Stimulated activated naive B cell treated with anti-CD40 and anti-IgM and Interleukin-4, amounts not matched to agents 10 μg/mL and 1 μg/mL and 100 μg/mL, for 72 hours (primary cell): ENCODE measurements at regions not wholly inside any gene's neighbourhood (a gene's known extent, or its start where the extent isn't known, plus 50 kb on each side); places are given as distances from the start of the nearest gene placed in this dataset.

ENCODE experiments used
- ATAC-seq, 2 donors: fragments of 150-1000 bp; cut with Tn5 transposase; replicated peaks; 2 replicates each; pipeline ENCODE4 v1.10.0; 2021; ENCODE audit warnings: moderate library complexity in 1 of 2
- DNase-seq: peaks from one replicate; pipeline ENCODE4 v3.0.0; 2021
- H3K27ac Mint-ChIP-seq: one replicate; pipeline ENCODE4 v1.8.0; 2022; ENCODE audit warnings: mild to moderate bottlenecking, mixed read lengths
- H3K27me3 Mint-ChIP-seq, 2 donors: one replicate each; pipeline ENCODE4 v1.8.0; 2022; ENCODE audit warnings: mixed read lengths in 2 of 2
- H3K36me3 Mint-ChIP-seq, 2 donors: one replicate each; pipeline ENCODE4 v1.8.0; 2022; ENCODE audit warnings: mixed read lengths in 2 of 2, mild to moderate bottlenecking in 1 of 2
- H3K4me1 Mint-ChIP-seq, 2 donors: one replicate each; pipeline ENCODE4 v1.8.0; 2022; ENCODE audit warnings: mixed read lengths in 2 of 2, mild to moderate bottlenecking in 1 of 2
- H3K4me3 Mint-ChIP-seq, 2 donors: one replicate each; pipeline ENCODE4 v1.8.0; 2022; ENCODE audit warnings: mild to moderate bottlenecking in 2 of 2, mixed read lengths in 2 of 2, moderate library complexity in 1 of 2
- H3K9me3 Mint-ChIP-seq, 2 donors: one replicate each; pipeline ENCODE4 v1.8.0; 2022; ENCODE audit warnings: mixed read lengths in 2 of 2, mild to moderate bottlenecking in 1 of 2

GRCh38 chr2:221245045-221245444 lies 327.1 kb downstream of the EPHA4 start:
- ATAC-seq (no peak), DNase-seq (no peak)
- peaks cover 5 to 7% of the 10 kb centered on the region in 2 donors for H3K9me3 Mint-ChIP-seq
- H3K36me3 Mint-ChIP-seq, result no peaks in the 10 kb centered on the region
- H3K27ac Mint-ChIP-seq, result no peak overlapping the region
- no peak overlapping the region for H3K4me3 Mint-ChIP-seq
- H3K4me1 Mint-ChIP-seq, result peaks cover 5 to 11% of the 10 kb centered on the region in 2 donors
- peaks cover 11 to 19% of the 10 kb centered on the region in 2 donors for H3K27me3 Mint-ChIP-seq

- Mint-ChIP-seq H3K27ac (no peak overlapping the region), H3K4me3 (no peak overlapping the region), H3K9me3 (peaks cover 6 to 8% of the 10 kb centered on the region in 2 donors), H3K36me3 (no peaks in the 10 kb centered on the region), H3K4me1 (peaks cover 5 to 11% of the 10 kb centered on the region in 2 donors), H3K27me3 (peaks cover 11 to 19% of the 10 kb centered on the region in 2 donors)
- ATAC-seq (no peak), DNase-seq (no peak)
Observed at GRCh38 chr2:221245772-221246171, 326.3 kb downstream of the EPHA4 start.

GRCh38 chr2:221254299-221254698 lies 317.8 kb downstream of the EPHA4 start:
- Mint-ChIP-seq H3K4me1 (no peaks in the 10 kb centered on the region), H3K4me3 (no peak overlapping the region), H3K27me3 (peaks cover 8 to 11% of the 10 kb centered on the region in 2 donors), H3K36me3 (no peaks in the 10 kb centered on the region), H3K9me3 (peaks cover 10 to 20% of the 10 kb centered on the region in 2 donors), H3K27ac (no peak overlapping the region)
- ATAC-seq, result no peak
- no peak for DNase-seq

- H3K4me3 Mint-ChIP-seq, result no peak overlapping the region
- H3K27me3 Mint-ChIP-seq, result peaks cover 8% of the 10 kb centered on the region in 2 donors
- H3K4me1 Mint-ChIP-seq, result no peaks in the 10 kb centered on the region
- H3K36me3 Mint-ChIP-seq, result no peaks in the 10 kb centered on the region
- H3K9me3 Mint-ChIP-seq, result peaks cover 6 to 14% of the 10 kb centered on the region in 2 donors
- DNase-seq, result no peak
- ATAC-seq, result no peak
- H3K27ac Mint-ChIP-seq, result no peak overlapping the region
Observed at GRCh38 chr2:221255862-221256261, 316.2 kb downstream of the EPHA4 start.

GRCh38 chr2:221258464-221258863 lies 313.6 kb downstream of the EPHA4 start:
- no peak for ATAC-seq
- Mint-ChIP-seq H3K27ac (no peak overlapping the region), H3K4me3 (no peak overlapping the region), H3K4me1 (no peaks in the 10 kb centered on the region), H3K36me3 (no peaks in the 10 kb centered on the region), H3K9me3 (peaks cover 6 to 13% of the 10 kb centered on the region in 2 donors), H3K27me3 (peaks cover 8 to 14% of the 10 kb centered on the region in 2 donors)
- no peak for DNase-seq

GRCh38 chr2:221262651-221263050 lies 309.5 kb downstream of the EPHA4 start:
- ATAC-seq, result no peak
- Mint-ChIP-seq H3K27me3 (peaks cover 0 to 6% of the 10 kb centered on the region in 2 donors), H3K27ac (no peak overlapping the region), H3K9me3 (no peaks in the 10 kb centered on the region), H3K4me3 (no peak overlapping the region), H3K4me1 (no peaks in the 10 kb centered on the region), H3K36me3 (no peaks in the 10 kb centered on the region)
- DNase-seq, result no peak

GRCh38 chr2:221263573-221263972 lies 308.5 kb downstream of the EPHA4 start:
- H3K9me3 Mint-ChIP-seq, result no peaks in the 10 kb centered on the region
- DNase-seq, result no peak
- no peaks in the 10 kb centered on the region for H3K4me1 Mint-ChIP-seq
- peaks cover 2 to 12% of the 10 kb centered on the region in 2 donors for H3K27me3 Mint-ChIP-seq
- ATAC-seq, result no peak
- no peak overlapping the region for H3K27ac Mint-ChIP-seq
- no peak overlapping the region for H3K4me3 Mint-ChIP-seq
- no peaks in the 10 kb centered on the region for H3K36me3 Mint-ChIP-seq

- no peak overlapping the region for H3K4me3 Mint-ChIP-seq
- H3K4me1 Mint-ChIP-seq, result no peaks in the 10 kb centered on the region
- ATAC-seq, result no peak
- H3K27ac Mint-ChIP-seq, result no peak overlapping the region
- DNase-seq, result no peak
- no peaks in the 10 kb centered on the region for H3K36me3 Mint-ChIP-seq
- H3K9me3 Mint-ChIP-seq, result no peaks in the 10 kb centered on the region
- H3K27me3 Mint-ChIP-seq, result peaks cover 4 to 15% of the 10 kb centered on the region in 2 donors
Observed at GRCh38 chr2:221264318-221264717, 307.8 kb downstream of the EPHA4 start.

- Mint-ChIP-seq H3K4me1 (no peaks in the 10 kb centered on the region), H3K4me3 (no peak overlapping the region), H3K27me3 (peaks cover 4 to 9% of the 10 kb centered on the region in 2 donors), H3K36me3 (no peaks in the 10 kb centered on the region), H3K9me3 (peaks cover 0 to 2% of the 10 kb centered on the region in 2 donors), H3K27ac (no peak overlapping the region)
- DNase-seq (no peak), ATAC-seq (no peak)
Observed at GRCh38 chr2:221267773-221268425, 304.2 kb downstream of the EPHA4 start.

GRCh38 chr2:221268631-221269030 lies 303.5 kb downstream of the EPHA4 start:
- Mint-ChIP-seq H3K4me3 (no peak overlapping the region), H3K9me3 (peaks cover 0 to 2% of the 10 kb centered on the region in 2 donors), H3K4me1 (no peaks in the 10 kb centered on the region), H3K27ac (no peak overlapping the region), H3K36me3 (no peaks in the 10 kb centered on the region), H3K27me3 (peaks cover 4 to 9% of the 10 kb centered on the region in 2 donors)
- no peak for ATAC-seq
- DNase-seq, result no peak

- no peak for DNase-seq
- Mint-ChIP-seq H3K27ac (no peak overlapping the region), H3K9me3 (peaks cover 0 to 2% of the 10 kb centered on the region in 2 donors), H3K4me1 (no peaks in the 10 kb centered on the region), H3K27me3 (peaks cover 4 to 9% of the 10 kb centered on the region in 2 donors), H3K4me3 (no peak overlapping the region), H3K36me3 (no peaks in the 10 kb centered on the region)
- ATAC-seq, result no peak
Observed at GRCh38 chr2:221270806-221271205, 301.3 kb downstream of the EPHA4 start.

- ATAC-seq (no peak), DNase-seq (no peak)
- Mint-ChIP-seq H3K36me3 (no peaks in the 10 kb centered on the region), H3K4me3 (no peak overlapping the region), H3K4me1 (no peaks in the 10 kb centered on the region), H3K9me3 (peaks cover 0 to 2% of the 10 kb centered on the region in 2 donors), H3K27ac (no peak overlapping the region), H3K27me3 (peaks cover 4 to 9% of the 10 kb centered on the region in 2 donors)
Observed at GRCh38 chr2:221272729-221273128, 299.4 kb downstream of the EPHA4 start.

GRCh38 chr2:221276033-221276432 lies 296.1 kb downstream of the EPHA4 start:
- peaks cover 0 to 2% of the 10 kb centered on the region in 2 donors for H3K9me3 Mint-ChIP-seq
- no peaks in the 10 kb centered on the region for H3K27me3 Mint-ChIP-seq
- H3K27ac Mint-ChIP-seq, result no peak overlapping the region
- ATAC-seq, result no peak
- no peaks in the 10 kb centered on the region for H3K36me3 Mint-ChIP-seq
- no peak for DNase-seq
- H3K4me1 Mint-ChIP-seq, result no peaks in the 10 kb centered on the region
- H3K4me3 Mint-ChIP-seq, result no peak overlapping the region

GRCh38 chr2:221276601-221277000 lies 295.5 kb downstream of the EPHA4 start:
- Mint-ChIP-seq H3K27ac (no peak overlapping the region), H3K9me3 (no peaks in the 10 kb centered on the region), H3K4me3 (no peak overlapping the region), H3K4me1 (no peaks in the 10 kb centered on the region), H3K36me3 (no peaks in the 10 kb centered on the region), H3K27me3 (no peaks in the 10 kb centered on the region)
- ATAC-seq, result no peak
- DNase-seq, result no peak

GRCh38 chr2:221282386-221282785 lies 289.7 kb downstream of the EPHA4 start:
- Mint-ChIP-seq H3K4me1 (no peaks in the 10 kb centered on the region), H3K36me3 (no peaks in the 10 kb centered on the region), H3K4me3 (no peak overlapping the region), H3K27ac (no peak overlapping the region), H3K27me3 (no peaks in the 10 kb centered on the region), H3K9me3 (peaks cover 0 to 1% of the 10 kb centered on the region in 2 donors)
- ATAC-seq, result no peak
- DNase-seq, result no peak
